Memory B cell (primary cell): ENCODE measurements at regions not wholly inside any gene's neighbourhood (a gene's known extent, or its start where the extent isn't known, plus 50 kb on each side); places are given as distances from the start of the nearest gene placed in this dataset.

Source experiments
- ATAC-seq: fragments of 150-1000 bp; cut with Tn5 transposase; 2 replicates; pipeline ENCODE4 v1.10.0; 2021; ENCODE audit warnings: low read depth, mild to moderate bottlenecking, moderate library complexity
- DNase-seq, 2 donors: peaks; one replicate each; pipeline ENCODE4 v3.0.0; 2022; ENCODE audit warnings: low spot score in 2 of 2
- H3K27ac Mint-ChIP-seq: one replicate; pipeline ENCODE4 v1.8.0; 2022; ENCODE audit warnings: mild to moderate bottlenecking, moderate library complexity, mixed read lengths
- H3K27me3 Mint-ChIP-seq: one replicate; pipeline ENCODE4 v1.8.0; 2022; ENCODE audit warnings: mixed read lengths
- H3K36me3 Mint-ChIP-seq: one replicate; pipeline ENCODE4 v1.8.0; 2022; ENCODE audit warnings: mild to moderate bottlenecking, mixed read lengths
- H3K4me1 Mint-ChIP-seq: one replicate; pipeline ENCODE4 v1.8.0; 2022; ENCODE audit warnings: mixed read lengths
- H3K4me3 Mint-ChIP-seq: one replicate; pipeline ENCODE4 v1.8.0; 2022; ENCODE audit warnings: mild to moderate bottlenecking, moderate library complexity, mixed read lengths
- H3K9me3 Mint-ChIP-seq: one replicate; pipeline ENCODE4 v1.8.0; 2022; ENCODE audit warnings: mixed read lengths

- Mint-ChIP-seq H3K27me3 (peaks cover 5% of the 10 kb centered on the region), H3K9me3 (no peaks in the 10 kb centered on the region), H3K4me1 (peaks cover 3% of the 10 kb centered on the region), H3K27ac (no peak overlapping the region), H3K4me3 (no peak overlapping the region), H3K36me3 (no peaks in the 10 kb centered on the region)
- ATAC-seq (no peak), DNase-seq (no peak)
These were observed 59.6 kb upstream of the FAM180A start for GRCh38 chr7:135808206-135808605.

GRCh38 chr7:135803143-135803542 is 54.5 kb upstream of the FAM180A start:
- Mint-ChIP-seq H3K27me3 (peaks cover 15% of the 10 kb centered on the region), H3K4me1 (peaks cover 5% of the 10 kb centered on the region), H3K36me3 (no peaks in the 10 kb centered on the region), H3K4me3 (no peak overlapping the region), H3K9me3 (no peaks in the 10 kb centered on the region), H3K27ac (no peak overlapping the region)
- ATAC-seq, result no peak
- no peak for DNase-seq

- no peak for ATAC-seq
- Mint-ChIP-seq H3K36me3 (no peaks in the 10 kb centered on the region), H3K4me1 (peaks cover 5% of the 10 kb centered on the region), H3K9me3 (no peaks in the 10 kb centered on the region), H3K4me3 (no peak overlapping the region), H3K27ac (no peak overlapping the region), H3K27me3 (peaks cover 15% of the 10 kb centered on the region)
- DNase-seq, result no peak
These were observed 54.1 kb upstream of the FAM180A start for GRCh38 chr7:135802697-135803096.

- Mint-ChIP-seq H3K27me3 (peaks cover 15% of the 10 kb centered on the region), H3K4me1 (peaks cover 5% of the 10 kb centered on the region), H3K27ac (no peak overlapping the region), H3K9me3 (no peaks in the 10 kb centered on the region), H3K36me3 (no peaks in the 10 kb centered on the region), H3K4me3 (no peak overlapping the region)
- DNase-seq (no peak), ATAC-seq (no peak)
These were observed 53.3 kb upstream of the FAM180A start for GRCh38 chr7:135801877-135802276.

GRCh38 chr7:135801045-135801693 is 52.6 kb upstream of the FAM180A start:
- Mint-ChIP-seq H3K36me3 (no peaks in the 10 kb centered on the region), H3K4me1 (peaks cover 5% of the 10 kb centered on the region), H3K27me3 (peaks cover 15% of the 10 kb centered on the region), H3K9me3 (no peaks in the 10 kb centered on the region), H3K4me3 (peak overlapping the region; percentile 74), H3K27ac (no peak overlapping the region)
- DNase-seq, result peak; percentile 41 to 64
- ATAC-seq, result peak; percentile 79

- H3K36me3 Mint-ChIP-seq, result no peaks in the 10 kb centered on the region
- H3K9me3 Mint-ChIP-seq, result no peaks in the 10 kb centered on the region
- no peak for ATAC-seq
These were observed 51.9 kb upstream of the FAM180A start for GRCh38 chr7:135800560-135800959.

GRCh38 chr7:135799881-135800280 is 51.3 kb upstream of the FAM180A start:
- Mint-ChIP-seq H3K27me3 (peaks cover 15% of the 10 kb centered on the region), H3K36me3 (no peaks in the 10 kb centered on the region), H3K27ac (no peak overlapping the region), H3K4me1 (peaks cover 5% of the 10 kb centered on the region), H3K4me3 (no peak overlapping the region), H3K9me3 (no peaks in the 10 kb centered on the region)
- ATAC-seq (no peak), DNase-seq (no peak)

More at GRCh38 chr7:135800560-135800959, 51.9 kb upstream of the FAM180A start:
- no peak for DNase-seq
- H3K27me3 Mint-ChIP-seq, result peaks cover 15% of the 10 kb centered on the region
- no peak overlapping the region for H3K27ac Mint-ChIP-seq
- peaks cover 5% of the 10 kb centered on the region for H3K4me1 Mint-ChIP-seq
- H3K4me3 Mint-ChIP-seq, result no peak overlapping the region
